ENCODE measurements at regions not wholly inside any gene's neighbourhood (a gene's known extent, or its start where the extent isn't known, plus 50 kb on each side); places are given as distances from the start of the nearest gene placed in this dataset.

DNA sequence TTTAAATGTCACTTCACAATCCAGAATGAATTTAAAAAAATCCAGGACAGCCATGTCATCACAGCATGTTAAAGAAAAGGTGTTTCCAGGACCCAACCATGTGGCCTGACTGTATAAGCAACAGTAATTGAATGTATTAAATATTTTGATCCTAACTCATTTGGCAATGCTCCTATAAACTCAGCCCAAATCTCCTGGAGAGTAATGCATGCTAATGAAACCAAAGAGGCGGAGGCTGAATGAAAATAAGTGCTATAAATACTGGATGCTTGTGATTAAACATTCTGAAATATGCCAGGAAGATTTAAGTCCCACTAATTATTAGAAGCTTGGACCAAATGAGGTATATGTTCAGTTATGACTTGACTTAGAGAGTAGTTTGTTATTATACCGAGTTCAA lies 486.8 kb downstream of the FRK start:
- no peaks in the 10 kb centered on the region for H3K9me3 ChIP-seq (ENCODE audit: control insufficient read depth in 2 of 3, low read length in 3 of 3)
- Mint-ChIP-seq H3K4me3 (no peak overlapping the region), H3K27ac (no peak overlapping the region), H3K9me3 (peaks cover 0 to 14% (median 2%) of the 10 kb centered on the region in 11 donors), H3K36me3 (no peaks in the 10 kb centered on the region), H3K27me3 (no peaks in the 10 kb centered on the region), H3K4me1 (no peaks in the 10 kb centered on the region)
- no peak overlapping the region for H3K27ac ChIP-seq (ENCODE audit: low read depth, low read length)
- ChIA-PET POLR2A (no interaction called here), CTCF (no interaction called here)
- no peaks in the 10 kb centered on the region for H3K4me1 ChIP-seq (ENCODE audit: control insufficient read depth in 2 of 2, insufficient read depth in 2 of 2, low read length in 2 of 2)
- intact Hi-C loops (cut with micrococcal nuclease), result no loop called here
- DNase-seq, result no peak
- H3K36me3 ChIP-seq (ENCODE audit: control insufficient read depth in 2 of 3, insufficient read depth in 3 of 3, low read length in 3 of 3), result no peaks in the 10 kb centered on the region
- no peak overlapping the region for H3K4me3 ChIP-seq (ENCODE audit: low read length)
- no peaks in the 10 kb centered on the region for H3K27me3 ChIP-seq (ENCODE audit: control insufficient read depth in 2 of 2, insufficient read depth in 2 of 2, low read length in 2 of 2)
- ATAC-seq, result no peak

GRCh38 chr6:115570331-115570730 lies 490.4 kb downstream of the FRK start:
- Histone ChIP-seq H3K27ac (ENCODE audit: low read depth, low read length) (no peak overlapping the region), H3K27me3 (ENCODE audit: control insufficient read depth in 2 of 2, insufficient read depth in 2 of 2, low read length in 2 of 2) (no peaks in the 10 kb centered on the region), H3K4me1 (ENCODE audit: control insufficient read depth in 2 of 2, insufficient read depth in 2 of 2, low read length in 2 of 2) (no peaks in the 10 kb centered on the region), H3K4me3 (ENCODE audit: low read length) (no peak overlapping the region), H3K36me3 (ENCODE audit: control insufficient read depth in 2 of 3, insufficient read depth in 3 of 3, low read length in 3 of 3) (no peaks in the 10 kb centered on the region), H3K9me3 (ENCODE audit: control insufficient read depth in 2 of 3, low read length in 3 of 3) (no peaks in the 10 kb centered on the region)
- no peaks in the 10 kb centered on the region for H3K27me3 Mint-ChIP-seq
- no peak overlapping the region for H3K27ac Mint-ChIP-seq
- H3K4me1 Mint-ChIP-seq, result no peaks in the 10 kb centered on the region
- H3K36me3 Mint-ChIP-seq, result no peaks in the 10 kb centered on the region
- ChIA-PET POLR2A (no interaction called here), CTCF (no interaction called here)
- no peak overlapping the region for H3K4me3 Mint-ChIP-seq
- DNase-seq, result no peak
- intact Hi-C loops (cut with micrococcal nuclease), result no loop called here
- no peak for ATAC-seq
- peaks cover 0 to 25% (median 5%) of the 10 kb centered on the region in 11 donors for H3K9me3 Mint-ChIP-seq

GRCh38 chr6:115554060-115554459 lies 506.6 kb downstream of the FRK start:
- H3K4me3 Mint-ChIP-seq, result no peak overlapping the region
- H3K27me3 Mint-ChIP-seq, result no peaks in the 10 kb centered on the region
- no peaks in the 10 kb centered on the region for H3K4me1 Mint-ChIP-seq
- Histone ChIP-seq H3K36me3 (ENCODE audit: control insufficient read depth in 2 of 3, insufficient read depth in 3 of 3, low read length in 3 of 3) (no peaks in the 10 kb centered on the region), H3K4me3 (ENCODE audit: low read length) (no peak overlapping the region), H3K9me3 (ENCODE audit: control insufficient read depth in 2 of 3, low read length in 3 of 3) (no peaks in the 10 kb centered on the region), H3K4me1 (ENCODE audit: control insufficient read depth in 2 of 2, insufficient read depth in 2 of 2, low read length in 2 of 2) (no peaks in the 10 kb centered on the region), H3K27me3 (ENCODE audit: control insufficient read depth in 2 of 2, insufficient read depth in 2 of 2, low read length in 2 of 2) (no peaks in the 10 kb centered on the region), H3K27ac (ENCODE audit: low read depth, low read length) (no peak overlapping the region)
- peaks cover 0 to 9% (median 0%) of the 10 kb centered on the region in 11 donors for H3K9me3 Mint-ChIP-seq
- no peak for DNase-seq
- no peaks in the 10 kb centered on the region for H3K36me3 Mint-ChIP-seq
- POLR2A ChIA-PET, result no interaction called here
- intact Hi-C loops (cut with micrococcal nuclease), result no loop called here
- H3K27ac Mint-ChIP-seq, result no peak overlapping the region
- CTCF ChIA-PET, result no interaction called here
- ATAC-seq, result no peak

DNA sequence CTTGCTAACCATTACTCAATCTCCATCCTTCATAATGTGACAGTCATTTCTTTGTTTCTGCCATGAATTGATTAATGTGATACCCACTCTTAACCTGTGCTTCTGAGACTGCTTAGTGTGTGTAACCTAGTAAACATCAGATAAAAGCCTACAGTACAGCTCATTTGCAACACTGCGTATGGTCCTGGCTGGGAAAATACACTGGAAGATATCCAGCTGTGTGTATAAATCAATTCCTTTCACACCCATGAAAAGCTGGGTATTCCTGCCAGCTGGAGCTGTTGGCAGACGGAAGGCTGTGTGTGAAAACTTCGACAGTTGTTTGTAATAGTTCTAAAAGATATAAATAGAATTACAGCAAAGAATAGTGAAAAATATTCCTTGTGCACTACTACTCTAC lies 509.2 kb downstream of the FRK start:
- peaks cover 0 to 8% (median 2%) of the 10 kb centered on the region in 11 donors for H3K9me3 Mint-ChIP-seq
- no peak for ATAC-seq

GRCh38 chr6:115545672-115545986 lies 515.1 kb downstream of the FRK start:
- no peaks in the 10 kb centered on the region for H3K36me3 Mint-ChIP-seq
- H3K9me3 Mint-ChIP-seq, result peaks cover 0 to 17% (median 4%) of the 10 kb centered on the region in 11 donors
- H3K27me3 ChIP-seq (ENCODE audit: control insufficient read depth in 2 of 2, insufficient read depth in 2 of 2, low read length in 2 of 2), result no peaks in the 10 kb centered on the region
- POLR2A ChIA-PET, result no interaction called here
- intact Hi-C loops (cut with micrococcal nuclease), result no loop called here
- no peaks in the 10 kb centered on the region for H3K4me1 Mint-ChIP-seq
- DNase-seq (no peak), ATAC-seq (no peak)
- H3K9me3 ChIP-seq (ENCODE audit: control insufficient read depth in 2 of 3, low read length in 3 of 3), result no peaks in the 10 kb centered on the region
- no peak overlapping the region for H3K27ac ChIP-seq (ENCODE audit: low read depth, low read length)
- no peak overlapping the region for H3K27ac Mint-ChIP-seq
- H3K4me1 ChIP-seq (ENCODE audit: control insufficient read depth in 2 of 2, insufficient read depth in 2 of 2, low read length in 2 of 2), result no peaks in the 10 kb centered on the region
- no peaks in the 10 kb centered on the region for H3K27me3 Mint-ChIP-seq
- no peaks in the 10 kb centered on the region for H3K36me3 ChIP-seq (ENCODE audit: control insufficient read depth in 2 of 3, insufficient read depth in 3 of 3, low read length in 3 of 3)
- no peak overlapping the region for H3K4me3 Mint-ChIP-seq
- CTCF ChIA-PET, result no interaction called here
- H3K4me3 ChIP-seq (ENCODE audit: low read length), result no peak overlapping the region

More for the DNA sequence above, 509.2 kb downstream of the FRK start:
- no peak overlapping the region for H3K27ac Mint-ChIP-seq
- no peak for DNase-seq
- no peaks in the 10 kb centered on the region for H3K36me3 ChIP-seq (ENCODE audit: control insufficient read depth in 2 of 3, insufficient read depth in 3 of 3, low read length in 3 of 3)
- no peaks in the 10 kb centered on the region for H3K4me1 ChIP-seq (ENCODE audit: control insufficient read depth in 2 of 2, insufficient read depth in 2 of 2, low read length in 2 of 2)
- POLR2A ChIA-PET, result no interaction called here
- H3K27me3 Mint-ChIP-seq, result no peaks in the 10 kb centered on the region
- intact Hi-C loops (cut with micrococcal nuclease), result no loop called here
- H3K4me3 ChIP-seq (ENCODE audit: low read length), result no peak overlapping the region
- H3K4me3 Mint-ChIP-seq, result no peak overlapping the region
- CTCF ChIA-PET, result no interaction called here
- H3K9me3 ChIP-seq (ENCODE audit: control insufficient read depth in 2 of 3, low read length in 3 of 3), result no peaks in the 10 kb centered on the region
- no peak overlapping the region for H3K27ac ChIP-seq (ENCODE audit: low read depth, low read length)
- H3K36me3 Mint-ChIP-seq, result no peaks in the 10 kb centered on the region
- H3K27me3 ChIP-seq (ENCODE audit: control insufficient read depth in 2 of 2, insufficient read depth in 2 of 2, low read length in 2 of 2), result no peaks in the 10 kb centered on the region
- H3K4me1 Mint-ChIP-seq, result no peaks in the 10 kb centered on the region

- no peak overlapping the region for H3K27ac Mint-ChIP-seq
- DNase-seq (no peak), ATAC-seq (no peak)
- no peaks in the 10 kb centered on the region for H3K4me1 ChIP-seq (ENCODE audit: control insufficient read depth in 2 of 2, insufficient read depth in 2 of 2, low read length in 2 of 2)
- H3K4me3 ChIP-seq (ENCODE audit: low read length), result no peak overlapping the region
- H3K9me3 Mint-ChIP-seq, result peaks cover 0 to 19% (median 4%) of the 10 kb centered on the region in 11 donors
- no peak overlapping the region for H3K27ac ChIP-seq (ENCODE audit: low read depth, low read length)
- CTCF ChIA-PET, result no interaction called here
- intact Hi-C loops (cut with micrococcal nuclease), result no loop called here
- H3K36me3 Mint-ChIP-seq, result no peaks in the 10 kb centered on the region
- no peak overlapping the region for H3K4me3 Mint-ChIP-seq
- POLR2A ChIA-PET, result no interaction called here
- H3K27me3 ChIP-seq (ENCODE audit: control insufficient read depth in 2 of 2, insufficient read depth in 2 of 2, low read length in 2 of 2), result no peaks in the 10 kb centered on the region
- H3K9me3 ChIP-seq (ENCODE audit: control insufficient read depth in 2 of 3, low read length in 3 of 3), result no peaks in the 10 kb centered on the region
- no peaks in the 10 kb centered on the region for H3K36me3 ChIP-seq (ENCODE audit: control insufficient read depth in 2 of 3, insufficient read depth in 3 of 3, low read length in 3 of 3)
- no peaks in the 10 kb centered on the region for H3K4me1 Mint-ChIP-seq
- H3K27me3 Mint-ChIP-seq, result no peaks in the 10 kb centered on the region
Measured at GRCh38 chr6:115544765-115545671, 515.7 kb downstream of the FRK start.

GRCh38 chr6:115540077-115540869 lies 520.4 kb downstream of the FRK start:
- intact Hi-C loops (cut with micrococcal nuclease), result no loop called here
- CTCF ChIA-PET, result no interaction called here
- peaks cover 0 to 10% (median 3%) of the 10 kb centered on the region in 11 donors for H3K9me3 Mint-ChIP-seq
- POLR2A ChIA-PET, result no interaction called here
- no peaks in the 10 kb centered on the region for H3K36me3 Mint-ChIP-seq
- Histone ChIP-seq H3K4me3 (ENCODE audit: low read length) (no peak overlapping the region), H3K36me3 (ENCODE audit: control insufficient read depth in 2 of 3, insufficient read depth in 3 of 3, low read length in 3 of 3) (no peaks in the 10 kb centered on the region), H3K9me3 (ENCODE audit: control insufficient read depth in 2 of 3, low read length in 3 of 3) (no peaks in the 10 kb centered on the region), H3K27ac (ENCODE audit: low read depth, low read length) (no peak overlapping the region), H3K4me1 (ENCODE audit: control insufficient read depth in 2 of 2, insufficient read depth in 2 of 2, low read length in 2 of 2) (no peaks in the 10 kb centered on the region), H3K27me3 (ENCODE audit: control insufficient read depth in 2 of 2, insufficient read depth in 2 of 2, low read length in 2 of 2) (no peaks in the 10 kb centered on the region)
- H3K27me3 Mint-ChIP-seq, result no peaks in the 10 kb centered on the region
- no peak overlapping the region for H3K4me3 Mint-ChIP-seq
- H3K4me1 Mint-ChIP-seq, result no peaks in the 10 kb centered on the region
- DNase-seq, result no peak
- H3K27ac Mint-ChIP-seq, result no peak overlapping the region
- no peak for ATAC-seq

Data from naive thymus-derived CD4-positive, alpha-beta T cell (primary cell).